PFSK-1 (cell line): ENCODE measurements at regions not wholly inside any gene's neighbourhood (a gene's known extent, or its start where the extent isn't known, plus 50 kb on each side); places are given as distances from the start of the nearest gene placed in this dataset.

Experiments
- POLR2AphosphoS5 ChIP-seq: IDR thresholded peaks from 2 replicates; pipeline ENCODE4 v1.6.1; 2012; ENCODE audit warnings: low read depth, mild to moderate bottlenecking, control low read depth, low read length, moderate library complexity
- TAF1 ChIP-seq: IDR thresholded peaks from 2 replicates; pipeline ENCODE4 v1.6.1; 2012; ENCODE audit warnings: low read length, control low read depth, borderline replicate concordance; ENCODE audit not compliant: insufficient read depth
- TF ChIP-seq, protein P1 (sequence below), 2 experiments: IDR thresholded peaks; 2 replicates each; pipeline versions ENCODE4 v1.6.1 to v1.8.0; 2011 to 2012; ENCODE audit warnings: low read depth in 2 of 2, low read length in 2 of 2, control low read depth in 1 of 2, inconsistent platforms in 1 of 2, mild to moderate bottlenecking in 1 of 2, moderate library complexity in 1 of 2; ENCODE audit not compliant: insufficient read depth in 1 of 2

DNA sequence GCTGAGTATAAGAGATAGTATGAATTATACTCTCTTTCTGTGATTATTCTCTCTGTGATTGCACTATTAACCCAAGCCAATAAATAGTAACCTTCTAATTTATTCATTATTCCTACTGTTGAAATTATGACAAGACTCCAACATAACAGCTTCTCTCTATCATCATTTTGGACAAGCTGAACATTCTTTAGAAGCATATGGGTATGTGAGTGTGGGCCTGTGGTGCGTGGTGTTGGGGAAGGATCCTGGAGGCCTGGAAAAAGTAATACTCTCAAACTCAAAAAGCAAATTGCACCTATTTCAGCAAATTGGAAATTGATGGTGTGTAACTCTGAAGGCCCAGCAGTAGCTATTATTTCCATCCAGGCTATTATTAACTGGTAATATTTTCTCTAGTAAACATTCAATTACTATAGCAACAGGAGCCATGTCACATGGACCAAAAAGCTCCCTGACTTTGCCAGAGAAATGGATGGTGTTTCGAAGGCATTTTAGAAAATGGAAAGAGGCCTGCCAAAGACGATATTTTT is 502.8 kb downstream of the LTN1 start:
- TF ChIP-seq POLR2AphosphoS5, result no peak
- TF ChIP-seq, protein P1, sequence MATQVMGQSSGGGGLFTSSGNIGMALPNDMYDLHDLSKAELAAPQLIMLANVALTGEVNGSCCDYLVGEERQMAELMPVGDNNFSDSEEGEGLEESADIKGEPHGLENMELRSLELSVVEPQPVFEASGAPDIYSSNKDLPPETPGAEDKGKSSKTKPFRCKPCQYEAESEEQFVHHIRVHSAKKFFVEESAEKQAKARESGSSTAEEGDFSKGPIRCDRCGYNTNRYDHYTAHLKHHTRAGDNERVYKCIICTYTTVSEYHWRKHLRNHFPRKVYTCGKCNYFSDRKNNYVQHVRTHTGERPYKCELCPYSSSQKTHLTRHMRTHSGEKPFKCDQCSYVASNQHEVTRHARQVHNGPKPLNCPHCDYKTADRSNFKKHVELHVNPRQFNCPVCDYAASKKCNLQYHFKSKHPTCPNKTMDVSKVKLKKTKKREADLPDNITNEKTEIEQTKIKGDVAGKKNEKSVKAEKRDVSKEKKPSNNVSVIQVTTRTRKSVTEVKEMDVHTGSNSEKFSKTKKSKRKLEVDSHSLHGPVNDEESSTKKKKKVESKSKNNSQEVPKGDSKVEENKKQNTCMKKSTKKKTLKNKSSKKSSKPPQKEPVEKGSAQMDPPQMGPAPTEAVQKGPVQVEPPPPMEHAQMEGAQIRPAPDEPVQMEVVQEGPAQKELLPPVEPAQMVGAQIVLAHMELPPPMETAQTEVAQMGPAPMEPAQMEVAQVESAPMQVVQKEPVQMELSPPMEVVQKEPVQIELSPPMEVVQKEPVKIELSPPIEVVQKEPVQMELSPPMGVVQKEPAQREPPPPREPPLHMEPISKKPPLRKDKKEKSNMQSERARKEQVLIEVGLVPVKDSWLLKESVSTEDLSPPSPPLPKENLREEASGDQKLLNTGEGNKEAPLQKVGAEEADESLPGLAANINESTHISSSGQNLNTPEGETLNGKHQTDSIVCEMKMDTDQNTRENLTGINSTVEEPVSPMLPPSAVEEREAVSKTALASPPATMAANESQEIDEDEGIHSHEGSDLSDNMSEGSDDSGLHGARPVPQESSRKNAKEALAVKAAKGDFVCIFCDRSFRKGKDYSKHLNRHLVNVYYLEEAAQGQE (IDR thresholded peaks at IDR 0.05; ENCODE audit: insufficient read depth in 1 of 2, low read depth in 2 of 2, low read length in 2 of 2), result no peak
- no peak for TF ChIP-seq TAF1
